ENCODE measurements at regions not wholly inside any gene's neighbourhood (a gene's known extent, or its start where the extent isn't known, plus 50 kb on each side); places are given as distances from the start of the nearest gene placed in this dataset.

DNA sequence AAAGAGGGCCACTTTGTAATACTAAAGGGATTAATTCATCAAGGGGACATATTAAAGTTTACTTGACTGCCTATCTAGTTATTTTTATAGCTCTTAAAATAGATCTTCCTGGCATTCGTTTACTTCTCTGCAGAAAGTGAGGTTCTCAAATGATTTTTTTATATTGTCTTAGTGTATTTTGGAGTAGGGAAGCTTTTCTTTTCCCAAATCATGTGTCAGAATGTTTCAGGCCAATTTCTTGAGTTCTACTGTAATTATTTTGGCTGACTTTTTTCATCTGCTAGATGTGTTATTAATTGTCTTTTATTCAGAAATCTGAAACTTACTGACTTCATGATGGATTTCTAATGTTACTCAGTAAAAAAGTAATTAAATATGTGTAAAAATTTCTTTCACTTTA is 60.2 kb upstream of the FBXL7 start:
- TF ChIP-seq SMC3 (IDR thresholded peaks at IDR 0.05; ENCODE audit: borderline replicate concordance, low read length) (no peak), EZH2 (IDR thresholded peaks at IDR 0.05; ENCODE audit: borderline replicate concordance, control insufficient read depth, low read depth, low read length) (no peak), FOXM1 (IDR thresholded peaks at IDR 0.05; ENCODE audit: low read depth, low read length) (no peak), CTCF (IDR thresholded peaks at IDR 0.05 in 2 of 3, conservative IDR thresholded peaks at IDR 0.05 in 1 of 3; ENCODE audit: control insufficient read depth in 2 of 3, extremely low read depth in 1 of 3, insufficient read depth in 1 of 3, low read depth in 3 of 3, low read length in 3 of 3) (no peak), EP300 (IDR thresholded peaks at IDR 0.05; ENCODE audit: borderline replicate concordance in 1 of 2, control insufficient read depth in 1 of 2, low read depth in 2 of 2, low read length in 2 of 2) (no peak), GABPA (IDR thresholded peaks at IDR 0.05; ENCODE audit: low read depth) (no peak), ZZZ3 (IDR thresholded peaks at IDR 0.05; ENCODE audit: control insufficient read depth, insufficient read length, low read depth) (no peak), SMAD1 (IDR thresholded peaks at IDR 0.05; ENCODE audit: low read depth, partially characterized antibody) (no peak), SMAD5 (IDR thresholded peaks at IDR 0.05; ENCODE audit: low read depth) (no peak), NR2C2 (IDR thresholded peaks at IDR 0.05; ENCODE audit: borderline replicate concordance, control insufficient read depth, insufficient read length, low read depth) (no peak), NFYA (IDR thresholded peaks at IDR 0.05; ENCODE audit: borderline replicate concordance, low read depth, low read length) (no peak), CBX3 (IDR thresholded peaks at IDR 0.05; ENCODE audit: borderline replicate concordance, low read depth) (no peak), JUND (IDR thresholded peaks at IDR 0.05; ENCODE audit: low read depth, low read length) (no peak)
- TF ChIP-seq, protein P1, sequence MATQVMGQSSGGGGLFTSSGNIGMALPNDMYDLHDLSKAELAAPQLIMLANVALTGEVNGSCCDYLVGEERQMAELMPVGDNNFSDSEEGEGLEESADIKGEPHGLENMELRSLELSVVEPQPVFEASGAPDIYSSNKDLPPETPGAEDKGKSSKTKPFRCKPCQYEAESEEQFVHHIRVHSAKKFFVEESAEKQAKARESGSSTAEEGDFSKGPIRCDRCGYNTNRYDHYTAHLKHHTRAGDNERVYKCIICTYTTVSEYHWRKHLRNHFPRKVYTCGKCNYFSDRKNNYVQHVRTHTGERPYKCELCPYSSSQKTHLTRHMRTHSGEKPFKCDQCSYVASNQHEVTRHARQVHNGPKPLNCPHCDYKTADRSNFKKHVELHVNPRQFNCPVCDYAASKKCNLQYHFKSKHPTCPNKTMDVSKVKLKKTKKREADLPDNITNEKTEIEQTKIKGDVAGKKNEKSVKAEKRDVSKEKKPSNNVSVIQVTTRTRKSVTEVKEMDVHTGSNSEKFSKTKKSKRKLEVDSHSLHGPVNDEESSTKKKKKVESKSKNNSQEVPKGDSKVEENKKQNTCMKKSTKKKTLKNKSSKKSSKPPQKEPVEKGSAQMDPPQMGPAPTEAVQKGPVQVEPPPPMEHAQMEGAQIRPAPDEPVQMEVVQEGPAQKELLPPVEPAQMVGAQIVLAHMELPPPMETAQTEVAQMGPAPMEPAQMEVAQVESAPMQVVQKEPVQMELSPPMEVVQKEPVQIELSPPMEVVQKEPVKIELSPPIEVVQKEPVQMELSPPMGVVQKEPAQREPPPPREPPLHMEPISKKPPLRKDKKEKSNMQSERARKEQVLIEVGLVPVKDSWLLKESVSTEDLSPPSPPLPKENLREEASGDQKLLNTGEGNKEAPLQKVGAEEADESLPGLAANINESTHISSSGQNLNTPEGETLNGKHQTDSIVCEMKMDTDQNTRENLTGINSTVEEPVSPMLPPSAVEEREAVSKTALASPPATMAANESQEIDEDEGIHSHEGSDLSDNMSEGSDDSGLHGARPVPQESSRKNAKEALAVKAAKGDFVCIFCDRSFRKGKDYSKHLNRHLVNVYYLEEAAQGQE (IDR thresholded peaks at IDR 0.05; ENCODE audit: low read depth, low read length), result no peak
